ENCODE measurements at regions not wholly inside any gene's neighbourhood (a gene's known extent, or its start where the extent isn't known, plus 50 kb on each side); places are given as distances from the start of the nearest gene placed in this dataset.

DNA sequence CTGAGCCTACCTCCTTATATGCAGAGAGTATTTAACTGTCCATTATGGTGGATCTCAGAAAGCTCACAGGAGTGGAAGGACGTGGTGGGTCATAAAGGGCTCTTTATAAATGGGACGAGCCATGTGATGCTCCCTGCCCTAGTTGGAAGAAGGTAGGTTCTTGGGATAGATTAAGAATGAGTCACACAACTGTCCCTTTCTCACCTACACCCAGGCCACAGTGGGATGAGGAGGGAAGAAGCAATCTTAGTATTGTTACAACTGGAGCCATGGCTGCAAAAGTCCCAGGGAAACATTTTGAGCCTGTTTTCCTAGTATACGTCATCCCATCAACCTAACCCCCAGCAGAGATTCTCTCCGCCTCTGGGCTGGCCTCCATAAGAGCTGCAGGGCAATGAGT lies 229.9 kb downstream of the TTC32 start:
- TF ChIP-seq, protein P1, sequence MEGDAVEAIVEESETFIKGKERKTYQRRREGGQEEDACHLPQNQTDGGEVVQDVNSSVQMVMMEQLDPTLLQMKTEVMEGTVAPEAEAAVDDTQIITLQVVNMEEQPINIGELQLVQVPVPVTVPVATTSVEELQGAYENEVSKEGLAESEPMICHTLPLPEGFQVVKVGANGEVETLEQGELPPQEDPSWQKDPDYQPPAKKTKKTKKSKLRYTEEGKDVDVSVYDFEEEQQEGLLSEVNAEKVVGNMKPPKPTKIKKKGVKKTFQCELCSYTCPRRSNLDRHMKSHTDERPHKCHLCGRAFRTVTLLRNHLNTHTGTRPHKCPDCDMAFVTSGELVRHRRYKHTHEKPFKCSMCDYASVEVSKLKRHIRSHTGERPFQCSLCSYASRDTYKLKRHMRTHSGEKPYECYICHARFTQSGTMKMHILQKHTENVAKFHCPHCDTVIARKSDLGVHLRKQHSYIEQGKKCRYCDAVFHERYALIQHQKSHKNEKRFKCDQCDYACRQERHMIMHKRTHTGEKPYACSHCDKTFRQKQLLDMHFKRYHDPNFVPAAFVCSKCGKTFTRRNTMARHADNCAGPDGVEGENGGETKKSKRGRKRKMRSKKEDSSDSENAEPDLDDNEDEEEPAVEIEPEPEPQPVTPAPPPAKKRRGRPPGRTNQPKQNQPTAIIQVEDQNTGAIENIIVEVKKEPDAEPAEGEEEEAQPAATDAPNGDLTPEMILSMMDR (IDR thresholded peaks at IDR 0.05), result no peak
- TF ChIP-seq POLR2A (IDR thresholded peaks at IDR 0.05), result no peak
